ENCODE measurements at regions not wholly inside any gene's neighbourhood (a gene's known extent, or its start where the extent isn't known, plus 50 kb on each side); places are given as distances from the start of the nearest gene placed in this dataset.

- no peak for TF ChIP-seq GATA1 (IDR thresholded peaks at IDR 0.05; ENCODE audit: low read depth, low read length)
- TF ChIP-seq POLR2A (IDR thresholded peaks at IDR 0.05; ENCODE audit: low read length) = no peak
- DNase-seq = no peak
Measured at GRCh38 chr2:172376505-172377125, 50.8 kb upstream of the ITGA6 start.

- no peak for DNase-seq
- TF ChIP-seq POLR2A (IDR thresholded peaks at IDR 0.05; ENCODE audit: low read length) (no peak), GATA1 (IDR thresholded peaks at IDR 0.05; ENCODE audit: low read depth, low read length) (no peak)
Measured at GRCh38 chr2:172377408-172377807, 50.0 kb upstream of the ITGA6 start.
